ENCODE measurements at regions not wholly inside any gene's neighbourhood (a gene's known extent, or its start where the extent isn't known, plus 50 kb on each side); places are given as distances from the start of the nearest gene placed in this dataset.

DNA sequence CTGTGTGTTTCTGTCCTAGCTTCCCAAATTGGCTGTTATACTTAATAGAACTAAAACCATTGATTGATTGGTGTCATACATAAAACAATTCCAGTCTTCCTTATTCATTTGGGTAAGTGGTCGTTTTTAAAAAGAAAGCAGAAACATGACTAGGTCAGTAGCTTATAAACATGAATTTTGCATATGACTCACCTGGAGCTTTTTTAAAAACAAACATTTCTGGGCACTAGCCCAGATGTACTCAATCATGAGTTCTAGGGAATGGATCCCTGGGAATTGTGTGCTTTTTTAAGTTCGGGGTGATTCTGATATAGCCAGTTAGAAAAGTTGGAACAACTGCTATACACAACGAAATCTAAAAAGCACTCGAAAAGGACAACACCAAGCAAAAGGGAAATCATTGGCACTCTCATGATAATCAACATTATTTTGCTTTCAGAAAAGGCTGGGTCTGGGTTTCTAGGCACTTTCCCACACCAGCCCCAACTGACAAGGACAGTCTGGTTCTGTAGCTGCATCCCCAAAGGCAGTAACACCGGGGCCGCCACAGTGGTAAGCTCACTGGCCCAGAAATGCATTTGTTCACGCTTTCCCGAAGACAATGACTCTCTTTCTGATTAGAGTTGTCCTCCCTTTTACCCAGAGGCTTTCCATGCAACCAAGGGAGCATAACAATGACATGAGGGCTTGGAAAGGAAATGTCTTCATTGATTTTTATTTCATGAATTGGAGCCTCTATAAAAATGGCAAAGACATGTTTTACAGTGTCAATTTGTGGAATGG lies 664.9 kb upstream of the WWC1 start:
- TF ChIP-seq, protein P1, sequence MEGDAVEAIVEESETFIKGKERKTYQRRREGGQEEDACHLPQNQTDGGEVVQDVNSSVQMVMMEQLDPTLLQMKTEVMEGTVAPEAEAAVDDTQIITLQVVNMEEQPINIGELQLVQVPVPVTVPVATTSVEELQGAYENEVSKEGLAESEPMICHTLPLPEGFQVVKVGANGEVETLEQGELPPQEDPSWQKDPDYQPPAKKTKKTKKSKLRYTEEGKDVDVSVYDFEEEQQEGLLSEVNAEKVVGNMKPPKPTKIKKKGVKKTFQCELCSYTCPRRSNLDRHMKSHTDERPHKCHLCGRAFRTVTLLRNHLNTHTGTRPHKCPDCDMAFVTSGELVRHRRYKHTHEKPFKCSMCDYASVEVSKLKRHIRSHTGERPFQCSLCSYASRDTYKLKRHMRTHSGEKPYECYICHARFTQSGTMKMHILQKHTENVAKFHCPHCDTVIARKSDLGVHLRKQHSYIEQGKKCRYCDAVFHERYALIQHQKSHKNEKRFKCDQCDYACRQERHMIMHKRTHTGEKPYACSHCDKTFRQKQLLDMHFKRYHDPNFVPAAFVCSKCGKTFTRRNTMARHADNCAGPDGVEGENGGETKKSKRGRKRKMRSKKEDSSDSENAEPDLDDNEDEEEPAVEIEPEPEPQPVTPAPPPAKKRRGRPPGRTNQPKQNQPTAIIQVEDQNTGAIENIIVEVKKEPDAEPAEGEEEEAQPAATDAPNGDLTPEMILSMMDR (IDR thresholded peaks at IDR 0.05; ENCODE audit: poor library complexity, severe bottlenecking): no peak
- TF ChIP-seq POLR2AphosphoS5 (IDR thresholded peaks at IDR 0.05) (no peak), EZH2 (IDR thresholded peaks at IDR 0.05; ENCODE audit: borderline replicate concordance, insufficient read depth, low read length, poor library complexity, severe bottlenecking) (no peak), EP300 (conservative IDR thresholded peaks at IDR 0.05; ENCODE audit: poor library complexity, severe bottlenecking) (no peak)
- TF ChIP-seq, protein P2, sequence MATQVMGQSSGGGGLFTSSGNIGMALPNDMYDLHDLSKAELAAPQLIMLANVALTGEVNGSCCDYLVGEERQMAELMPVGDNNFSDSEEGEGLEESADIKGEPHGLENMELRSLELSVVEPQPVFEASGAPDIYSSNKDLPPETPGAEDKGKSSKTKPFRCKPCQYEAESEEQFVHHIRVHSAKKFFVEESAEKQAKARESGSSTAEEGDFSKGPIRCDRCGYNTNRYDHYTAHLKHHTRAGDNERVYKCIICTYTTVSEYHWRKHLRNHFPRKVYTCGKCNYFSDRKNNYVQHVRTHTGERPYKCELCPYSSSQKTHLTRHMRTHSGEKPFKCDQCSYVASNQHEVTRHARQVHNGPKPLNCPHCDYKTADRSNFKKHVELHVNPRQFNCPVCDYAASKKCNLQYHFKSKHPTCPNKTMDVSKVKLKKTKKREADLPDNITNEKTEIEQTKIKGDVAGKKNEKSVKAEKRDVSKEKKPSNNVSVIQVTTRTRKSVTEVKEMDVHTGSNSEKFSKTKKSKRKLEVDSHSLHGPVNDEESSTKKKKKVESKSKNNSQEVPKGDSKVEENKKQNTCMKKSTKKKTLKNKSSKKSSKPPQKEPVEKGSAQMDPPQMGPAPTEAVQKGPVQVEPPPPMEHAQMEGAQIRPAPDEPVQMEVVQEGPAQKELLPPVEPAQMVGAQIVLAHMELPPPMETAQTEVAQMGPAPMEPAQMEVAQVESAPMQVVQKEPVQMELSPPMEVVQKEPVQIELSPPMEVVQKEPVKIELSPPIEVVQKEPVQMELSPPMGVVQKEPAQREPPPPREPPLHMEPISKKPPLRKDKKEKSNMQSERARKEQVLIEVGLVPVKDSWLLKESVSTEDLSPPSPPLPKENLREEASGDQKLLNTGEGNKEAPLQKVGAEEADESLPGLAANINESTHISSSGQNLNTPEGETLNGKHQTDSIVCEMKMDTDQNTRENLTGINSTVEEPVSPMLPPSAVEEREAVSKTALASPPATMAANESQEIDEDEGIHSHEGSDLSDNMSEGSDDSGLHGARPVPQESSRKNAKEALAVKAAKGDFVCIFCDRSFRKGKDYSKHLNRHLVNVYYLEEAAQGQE (IDR thresholded peaks at IDR 0.05; ENCODE audit: borderline replicate concordance): no peak
